ENCODE measurements at regions not wholly inside any gene's neighbourhood (a gene's known extent, or its start where the extent isn't known, plus 50 kb on each side); places are given as distances from the start of the nearest gene placed in this dataset.

DNA sequence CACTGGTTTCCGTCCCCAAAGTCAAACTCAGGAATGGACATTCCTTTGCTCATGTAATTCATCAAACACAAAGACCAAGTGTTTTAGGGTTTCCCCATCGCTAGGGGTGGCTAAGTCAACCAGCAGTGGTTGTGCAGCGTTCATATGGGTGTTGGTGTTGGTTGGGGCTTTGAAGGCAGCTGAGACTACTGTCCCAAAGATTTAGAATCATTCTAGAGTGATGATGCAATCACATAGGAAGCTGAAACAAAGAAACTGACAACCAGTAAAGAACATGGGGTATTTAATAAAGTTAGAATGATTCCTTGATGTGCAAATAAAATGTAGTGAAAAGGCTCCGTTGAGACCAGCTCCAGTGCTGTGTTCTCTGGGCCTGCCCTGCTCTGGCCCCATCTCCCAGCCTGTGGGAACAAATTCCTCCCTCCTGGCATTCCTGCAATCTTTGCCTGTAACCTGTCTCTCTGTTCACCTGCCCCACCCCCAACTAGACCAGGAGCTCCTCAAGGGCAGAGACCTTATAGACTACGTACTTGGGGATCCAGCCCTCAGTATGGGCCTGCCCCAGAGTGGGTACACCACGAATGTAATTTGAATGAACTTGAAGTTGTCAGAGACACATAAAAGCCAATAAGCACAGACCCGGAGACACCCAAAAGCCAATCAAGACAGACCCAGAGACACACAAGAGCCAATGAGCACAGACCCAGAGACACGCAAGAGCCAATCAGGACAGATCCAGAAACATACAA lies 191.7 kb upstream of the TWIST2 start:
- DNase-seq, result no peak

DNA sequence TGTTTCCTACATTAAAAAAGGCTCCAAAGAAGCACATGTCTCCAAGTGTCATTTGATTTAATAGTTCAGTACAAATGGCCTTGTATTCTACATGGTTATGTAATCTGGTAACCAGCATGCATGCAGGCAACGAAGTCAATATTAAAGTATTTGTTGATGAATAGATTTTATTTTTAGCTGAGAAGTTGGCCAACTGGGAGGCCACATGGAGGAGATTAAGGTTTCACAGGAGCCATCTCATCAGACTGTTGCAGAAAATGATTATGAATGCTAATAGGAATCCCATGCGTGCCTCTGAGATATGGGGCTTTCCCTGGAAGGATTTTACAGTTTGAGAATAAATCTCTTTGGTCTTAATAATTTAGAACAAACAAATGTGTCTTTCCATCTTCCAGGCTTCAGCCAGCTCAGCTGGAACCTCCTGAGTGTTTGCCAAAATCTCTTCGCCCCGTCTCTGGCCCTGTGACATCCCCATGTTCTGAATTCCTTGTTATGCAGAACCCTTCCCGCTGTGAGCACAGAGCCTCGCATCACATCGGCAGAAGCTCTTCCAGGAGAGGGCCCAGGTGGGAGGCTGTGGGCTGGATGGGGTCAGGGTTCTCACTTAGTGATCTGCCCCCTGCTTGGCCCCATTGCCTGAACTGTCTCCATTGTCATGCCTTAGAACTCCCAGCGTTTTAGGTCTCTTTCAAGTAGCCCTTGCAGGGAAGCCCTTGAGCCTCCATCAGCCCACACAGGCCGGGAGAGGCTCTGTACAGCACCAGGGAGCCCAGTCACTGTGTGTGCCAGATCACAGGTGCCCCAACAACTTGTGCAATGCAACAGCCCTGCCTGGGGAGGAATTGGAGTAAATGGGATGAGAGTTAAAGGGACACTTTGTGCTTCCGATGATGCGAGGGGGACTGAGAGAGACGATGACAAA lies 190.5 kb upstream of the TWIST2 start:
- DNase-seq, result no peak

DNA sequence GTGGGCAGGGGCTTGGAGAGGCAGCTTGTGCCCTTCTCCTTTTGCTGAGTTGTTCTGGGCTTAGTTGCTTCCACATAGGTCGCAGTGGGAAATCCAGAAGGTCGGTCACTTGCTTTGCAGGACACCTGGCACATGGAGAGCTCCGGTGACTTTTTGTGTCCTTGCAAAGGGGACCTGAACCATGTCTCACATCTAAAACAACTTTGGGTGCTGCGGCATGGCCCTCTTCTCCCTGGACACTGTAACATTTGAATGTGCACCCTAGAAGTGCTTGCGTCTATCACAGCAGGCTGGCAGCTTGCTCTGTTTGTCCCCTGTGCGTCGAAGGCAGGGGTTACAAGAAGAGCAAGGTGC lies 189.9 kb upstream of the TWIST2 start:
- no peak for DNase-seq

DNA sequence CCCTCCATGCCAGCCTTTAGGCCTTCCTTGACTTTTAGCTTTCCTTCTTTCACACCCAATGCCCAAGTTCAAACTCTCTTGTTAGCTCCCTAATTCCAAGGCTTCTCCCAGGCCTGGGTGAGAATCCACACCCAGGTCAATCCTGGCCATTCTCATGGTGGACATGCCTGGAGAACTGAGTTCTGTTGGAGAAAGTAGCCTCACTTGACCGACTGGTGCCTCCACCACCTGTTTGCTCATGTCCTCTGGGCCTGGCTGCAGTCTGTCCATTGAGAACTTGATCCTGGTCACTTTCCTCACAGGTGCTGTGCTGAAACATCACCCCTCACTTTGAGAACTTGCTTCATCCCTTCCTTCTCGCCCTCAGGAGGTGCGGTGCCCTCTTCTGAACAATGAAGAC lies 189.1 kb upstream of the TWIST2 start:
- DNase-seq, result no peak

DNA sequence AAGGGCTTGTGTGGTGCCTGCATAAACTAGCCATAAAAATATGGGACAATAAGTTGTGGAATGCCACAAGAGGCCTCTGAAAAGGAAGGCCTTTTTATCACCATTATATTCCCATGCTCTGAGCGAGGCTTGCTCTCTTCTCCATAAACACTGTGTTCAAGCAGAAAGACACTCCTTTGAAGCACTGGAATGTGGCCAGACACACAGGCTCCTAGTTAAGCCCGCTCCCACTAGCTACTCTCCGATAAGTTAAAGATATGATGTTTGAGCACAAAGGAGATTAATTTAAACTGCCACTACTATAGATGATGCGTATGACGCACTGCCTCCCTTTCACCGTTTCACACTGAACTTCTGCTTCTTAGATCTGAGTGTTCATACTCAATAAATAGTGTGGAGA lies 188.7 kb upstream of the TWIST2 start:
- no peak for DNase-seq

DNA sequence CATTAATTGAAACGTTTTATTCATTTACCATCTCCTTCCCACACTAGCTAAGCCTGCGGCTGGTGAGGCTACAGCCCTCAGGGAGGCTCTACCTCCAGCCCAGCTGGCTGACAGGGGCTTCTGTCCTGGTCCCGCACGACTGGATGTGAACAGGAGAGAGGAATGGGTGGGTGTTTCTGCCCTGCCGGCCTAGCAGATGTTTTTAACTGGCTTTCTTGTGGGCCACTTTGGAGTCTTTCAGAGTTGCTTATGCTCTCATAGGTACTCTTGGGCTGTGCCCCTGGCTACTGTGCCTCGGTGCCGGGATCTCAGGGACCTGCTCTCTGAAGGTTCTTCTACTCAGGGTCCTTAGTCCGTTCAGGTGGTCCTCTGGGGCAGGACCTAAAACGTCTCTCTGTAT lies 184.3 kb upstream of the TWIST2 start:
- no peak for DNase-seq

DNA sequence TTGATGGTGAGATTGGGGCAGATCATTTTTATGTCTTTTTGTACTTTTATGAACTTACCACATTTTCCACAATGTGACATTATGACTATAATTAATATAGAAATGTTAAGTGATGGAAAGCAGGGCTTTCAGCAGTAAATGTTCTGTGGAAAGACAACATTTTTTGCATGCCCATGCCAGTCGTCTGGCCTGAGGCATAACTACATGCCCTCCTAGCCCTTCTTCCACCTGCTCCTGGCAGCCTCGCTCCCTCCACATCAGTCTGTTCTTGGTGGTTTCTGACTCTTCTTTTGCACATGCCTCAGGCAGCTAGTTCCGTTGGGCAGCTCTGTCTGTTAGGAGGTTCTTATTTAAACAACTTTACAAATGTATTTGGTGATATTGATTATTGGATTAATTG lies 182.0 kb upstream of the TWIST2 start:
- no peak for DNase-seq

DNA sequence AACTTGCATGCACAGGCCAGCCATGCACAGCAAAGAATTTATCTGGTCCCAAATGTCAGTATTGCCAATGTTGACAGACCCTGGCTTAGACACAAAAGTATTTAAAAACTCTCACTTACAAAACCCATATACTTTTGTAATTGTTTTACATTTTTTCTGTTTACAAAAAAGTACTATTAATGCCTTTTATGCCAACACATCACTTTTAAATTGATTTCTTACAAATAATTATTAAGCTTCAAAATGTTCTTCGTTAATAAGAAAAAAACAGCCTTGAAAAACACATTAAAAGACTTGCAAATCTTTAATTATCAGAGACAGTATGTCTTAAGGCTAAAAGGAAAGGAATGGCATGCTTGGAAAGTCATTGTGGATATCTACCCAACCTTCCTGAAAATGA lies 181.3 kb upstream of the TWIST2 start:
- no peak for DNase-seq

DNA sequence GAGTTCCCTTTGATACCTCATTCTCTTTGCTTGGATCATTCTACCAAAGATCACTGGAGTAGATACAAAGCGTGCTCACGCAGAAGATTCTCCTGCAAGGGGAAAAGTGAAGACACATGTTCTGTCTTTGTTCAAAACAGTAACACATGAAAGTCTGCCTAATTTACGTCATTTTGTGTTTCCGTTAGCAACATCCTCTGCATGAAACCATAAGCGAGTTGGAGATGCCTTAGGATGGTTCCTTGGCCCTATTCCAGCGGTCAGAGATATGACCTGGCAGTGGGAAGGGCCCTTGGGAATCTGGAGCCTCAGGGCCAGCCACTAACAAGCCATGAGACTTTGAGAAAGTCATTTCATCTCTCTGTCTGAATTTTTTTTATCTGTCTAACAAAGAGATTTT lies 180.9 kb upstream of the TWIST2 start:
- no peak for DNase-seq

DNA sequence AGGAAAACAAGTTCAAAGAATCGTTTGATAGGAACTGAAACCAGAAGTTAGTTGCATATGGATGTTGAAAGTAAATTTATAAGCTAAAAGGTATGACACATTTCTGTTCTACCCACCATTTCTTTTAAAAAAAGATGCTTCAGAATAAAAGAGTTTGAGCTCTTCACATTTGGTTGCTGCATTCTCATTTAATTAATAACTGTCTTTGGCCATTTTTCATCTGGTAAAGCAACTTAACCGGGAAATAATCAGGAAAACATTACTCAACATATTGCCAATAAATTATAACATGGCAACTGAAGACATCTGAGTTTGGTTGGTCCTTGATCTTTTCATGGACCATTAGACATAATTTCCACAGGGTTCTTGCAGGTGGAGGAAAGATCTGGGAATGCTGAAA lies 180.2 kb upstream of the TWIST2 start:
- no peak for DNase-seq

DNA sequence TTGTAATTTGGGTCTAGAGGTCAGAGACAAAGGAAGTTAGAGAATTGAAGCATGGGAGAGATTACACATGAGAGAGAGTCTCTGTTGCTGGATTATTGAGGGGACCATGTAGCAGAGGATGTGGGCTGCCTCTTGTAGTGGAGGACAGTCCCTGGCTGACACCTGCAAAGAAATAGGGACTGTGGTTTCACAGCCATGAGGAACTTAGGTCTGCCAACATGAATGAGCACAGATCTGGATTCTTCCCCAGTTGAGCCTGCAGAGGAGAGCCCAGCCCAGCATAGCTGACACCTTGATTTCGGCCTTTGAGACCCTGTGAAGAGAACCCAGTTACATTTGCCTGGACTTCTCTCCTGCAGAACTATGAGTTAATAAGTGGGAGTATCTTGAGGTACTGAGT lies 179.5 kb upstream of the TWIST2 start:
- no peak for DNase-seq

DNA sequence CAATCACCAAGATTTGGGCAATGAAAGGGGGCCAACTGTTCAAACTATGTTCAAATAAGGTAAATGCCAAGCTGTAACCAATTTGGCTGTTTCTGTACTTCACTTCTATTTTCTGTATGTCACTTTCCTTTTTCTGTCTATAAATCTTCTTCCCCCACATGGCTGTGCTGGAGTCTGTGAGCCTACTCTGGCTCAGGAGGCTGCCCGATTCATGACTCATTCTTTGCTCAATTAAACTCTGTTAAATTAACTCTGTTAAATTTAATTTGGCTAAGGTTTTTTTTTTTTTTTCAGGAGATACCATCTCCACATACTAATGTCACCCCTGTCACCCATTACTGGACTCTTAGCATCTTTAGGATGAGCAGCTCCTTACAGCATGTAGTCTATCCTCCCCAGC lies 178.8 kb upstream of the TWIST2 start:
- DNase-seq, result no peak

DNA sequence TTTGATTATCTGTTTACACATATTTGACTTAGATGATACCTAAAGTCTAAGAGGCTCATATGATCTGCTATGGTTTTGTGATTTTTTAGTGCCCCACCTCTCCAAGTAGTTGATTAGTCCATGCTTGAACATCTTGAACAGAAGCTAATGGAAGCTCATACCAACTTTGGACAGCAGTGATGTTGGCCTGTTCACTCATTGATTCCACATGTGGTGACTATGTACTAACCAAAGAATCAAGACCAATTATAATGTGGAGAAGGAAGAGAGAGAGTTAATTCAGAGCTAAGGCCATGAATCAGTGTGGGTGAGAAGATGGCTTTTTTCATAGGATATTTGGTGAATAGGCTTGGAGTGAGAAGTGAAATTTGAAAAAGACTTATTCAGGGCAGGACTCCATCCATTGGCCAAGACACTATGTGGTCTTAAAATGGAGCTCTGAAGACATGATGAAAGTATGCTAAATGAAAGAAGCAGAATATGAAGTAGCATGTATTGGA lies 178.3 kb upstream of the TWIST2 start:
- DNase-seq, result no peak

DNA sequence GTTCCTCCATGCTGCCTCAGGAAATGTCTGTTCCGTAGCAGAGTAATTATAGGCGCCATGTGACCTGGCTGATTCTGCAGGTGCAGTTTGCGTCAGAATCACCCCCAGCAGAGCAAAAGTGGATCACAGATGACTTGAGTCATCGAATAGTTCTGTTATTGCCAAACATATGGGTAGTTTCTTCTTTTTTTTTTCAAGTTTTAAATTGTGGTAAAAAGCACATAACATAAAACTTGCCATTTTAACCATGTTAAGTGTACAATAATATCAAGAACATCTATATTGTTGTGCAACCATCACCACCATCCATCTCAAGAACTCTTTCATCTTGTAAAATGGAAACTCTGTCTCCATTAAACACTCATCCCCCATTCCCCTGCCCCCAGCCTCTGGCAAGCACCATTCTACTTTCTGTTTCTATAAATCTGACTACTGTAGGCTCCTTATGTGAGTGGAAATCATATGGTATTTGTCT lies 177.7 kb upstream of the TWIST2 start:
- no peak for DNase-seq

DNA sequence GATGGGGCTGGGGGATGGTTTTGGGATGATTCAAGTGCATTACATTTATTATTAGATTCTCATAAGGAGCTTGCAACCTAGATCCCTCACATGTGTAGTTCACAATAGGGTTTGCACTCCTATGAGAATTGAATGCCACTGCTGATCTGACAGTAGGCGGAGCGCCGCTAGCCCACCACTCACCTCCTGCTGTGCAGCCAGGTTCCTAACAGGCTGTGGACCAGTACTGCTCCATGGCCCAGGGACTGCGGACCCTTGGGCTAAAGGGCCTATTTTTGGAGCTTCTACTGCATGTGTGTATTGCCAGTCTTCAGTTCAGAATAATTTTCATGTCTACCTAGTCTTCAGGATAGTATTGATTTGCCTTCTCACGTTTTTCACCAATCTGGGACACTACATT lies 165.3 kb upstream of the TWIST2 start:
- DNase-seq, result no peak

DNA sequence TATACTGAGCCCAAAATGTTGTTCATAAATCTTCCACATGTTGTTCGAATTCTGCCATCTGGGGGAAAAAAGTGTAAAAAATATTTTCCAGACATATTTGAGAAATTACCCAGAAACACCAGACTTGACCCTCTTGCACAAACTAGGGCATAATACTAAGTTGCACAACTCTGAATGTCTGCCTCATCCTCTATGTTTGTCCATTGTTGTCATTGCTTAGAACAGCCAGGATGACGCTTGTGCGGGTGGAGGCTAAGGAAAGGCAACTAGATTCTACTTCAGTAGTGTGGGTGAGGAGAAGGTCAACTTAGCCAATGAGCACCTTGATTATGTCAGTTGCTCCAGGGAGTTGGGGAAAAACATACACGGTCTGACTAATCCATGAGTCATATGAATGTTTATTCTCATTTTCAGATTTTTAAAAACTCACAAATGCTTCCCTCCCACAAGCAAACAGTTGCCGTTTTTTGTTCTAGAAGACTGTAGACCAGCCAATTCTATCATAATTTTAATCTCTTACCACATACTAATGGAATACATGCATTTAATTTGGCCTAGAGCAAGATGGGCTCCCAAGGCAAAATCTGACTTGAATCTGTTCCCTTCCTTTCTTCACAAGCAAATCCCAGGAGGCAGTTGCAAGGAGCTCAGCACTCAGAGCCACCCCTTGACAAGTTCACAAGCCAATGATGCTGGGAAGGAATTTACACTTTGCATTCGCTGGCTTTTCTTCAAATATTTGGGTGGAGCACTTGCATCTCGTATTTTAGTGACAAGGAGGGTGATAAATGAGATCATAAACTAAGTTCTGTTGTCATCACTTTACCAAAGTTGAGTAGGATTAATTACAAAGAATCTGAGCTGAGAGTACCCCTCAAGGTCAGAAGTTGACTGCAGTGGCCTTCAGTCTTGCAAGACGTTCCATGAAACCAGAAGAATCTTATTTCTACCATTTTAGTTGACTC lies 163.2 kb upstream of the TWIST2 start:
- DNase-seq, result no peak

DNA sequence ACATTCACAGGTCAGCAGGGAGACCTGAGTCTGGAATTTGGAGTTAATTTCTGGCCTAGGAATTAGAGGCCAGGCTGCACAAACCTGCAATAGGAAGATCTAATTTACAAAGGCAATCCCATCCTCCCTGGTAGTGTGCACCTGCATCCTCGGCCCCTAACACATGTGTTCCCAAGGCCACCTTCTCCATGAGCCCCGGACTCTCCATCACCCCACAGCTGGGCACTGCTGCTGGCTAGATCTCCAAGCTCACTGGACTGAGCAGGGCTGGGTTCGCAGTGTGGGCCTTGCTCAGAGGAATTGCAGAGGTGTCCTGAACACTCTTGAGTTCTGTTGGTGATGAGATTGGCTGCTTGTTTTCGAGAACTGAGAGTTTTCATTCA lies 162.6 kb upstream of the TWIST2 start:
- DNase-seq, result no peak

DNA sequence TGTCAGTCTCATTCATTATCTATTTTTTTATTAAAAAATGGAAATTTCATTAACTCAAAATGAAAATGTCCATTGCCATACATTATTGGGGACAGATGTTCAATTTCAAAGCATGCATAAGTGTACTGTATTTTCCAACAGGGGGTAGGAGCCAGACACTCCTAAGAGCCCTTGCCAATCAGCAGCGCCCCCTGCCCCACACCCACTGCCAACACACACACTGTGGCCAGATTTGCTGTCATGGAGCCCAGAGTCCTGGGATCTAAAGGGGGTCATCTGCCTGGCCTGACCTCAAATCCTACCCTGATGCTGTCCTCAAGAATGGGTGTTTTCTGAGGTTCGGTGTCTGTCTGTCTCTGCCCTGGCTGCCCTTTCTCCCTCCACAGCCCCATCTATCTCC lies 162.2 kb upstream of the TWIST2 start:
- DNase-seq, result no peak

DNA sequence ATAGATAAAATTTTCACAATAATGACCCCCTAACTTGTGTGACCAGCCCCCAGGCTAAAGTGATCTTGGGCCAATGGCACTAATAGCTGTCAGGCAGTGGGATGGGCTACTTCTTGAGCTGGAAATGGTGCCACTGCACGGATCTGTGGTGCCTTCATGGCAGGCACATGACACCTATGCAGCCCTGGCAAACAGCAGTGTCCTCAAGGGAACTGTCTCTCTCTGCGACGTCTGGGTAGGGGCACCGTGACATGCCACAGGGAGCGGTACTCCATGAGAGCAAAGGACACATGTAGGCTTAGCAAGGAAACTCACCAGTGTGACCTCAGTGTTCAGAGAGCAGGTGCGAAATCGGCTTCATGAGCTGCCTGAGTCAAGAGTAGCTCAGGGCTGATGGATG lies 161.7 kb upstream of the TWIST2 start:
- no peak for DNase-seq

DNA sequence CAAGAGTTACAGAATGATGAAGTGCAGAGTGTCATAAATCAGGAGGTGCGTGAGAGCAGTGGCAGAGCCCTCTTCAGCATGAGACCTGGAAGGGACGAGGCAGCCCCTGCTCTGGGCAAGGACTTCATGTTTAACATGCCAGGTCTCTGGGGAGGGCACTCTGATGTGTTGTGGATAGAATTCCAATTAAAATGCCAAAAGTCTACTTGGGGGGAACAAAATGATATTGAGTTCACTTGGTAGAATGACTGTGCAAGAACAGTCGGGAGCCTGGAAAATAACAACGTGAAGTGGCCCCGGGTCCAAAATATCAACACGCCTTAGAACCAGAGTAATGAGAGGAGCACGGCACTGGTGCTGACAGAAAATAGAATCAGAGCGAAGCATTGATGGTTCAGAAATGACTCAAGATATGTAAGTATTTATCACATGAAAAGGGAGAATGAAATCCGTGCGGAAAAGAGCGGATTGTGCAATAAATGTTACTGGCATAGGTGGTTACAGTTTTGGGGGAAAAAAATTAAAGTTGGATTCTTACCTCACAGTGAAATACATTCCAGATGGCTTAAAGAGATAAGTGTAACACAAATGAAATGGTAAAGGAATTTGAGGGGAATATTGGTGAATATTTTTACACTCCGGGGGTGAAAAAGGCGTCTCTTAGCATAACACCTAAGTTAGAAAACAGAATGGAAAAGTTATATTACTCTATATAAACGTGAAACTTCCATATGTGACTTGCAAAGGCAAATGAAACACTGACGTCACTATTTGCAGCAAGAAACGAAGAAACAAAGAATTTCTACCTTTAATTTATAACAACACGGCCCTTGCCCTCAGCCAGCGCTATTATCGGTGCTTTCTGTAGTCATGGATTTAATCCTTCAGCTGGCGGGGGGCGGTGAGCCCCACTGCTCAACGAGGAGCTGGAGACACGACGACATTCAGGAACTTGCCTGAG lies 159.4 kb upstream of the TWIST2 start:
- DNase-seq, result no peak

DNA sequence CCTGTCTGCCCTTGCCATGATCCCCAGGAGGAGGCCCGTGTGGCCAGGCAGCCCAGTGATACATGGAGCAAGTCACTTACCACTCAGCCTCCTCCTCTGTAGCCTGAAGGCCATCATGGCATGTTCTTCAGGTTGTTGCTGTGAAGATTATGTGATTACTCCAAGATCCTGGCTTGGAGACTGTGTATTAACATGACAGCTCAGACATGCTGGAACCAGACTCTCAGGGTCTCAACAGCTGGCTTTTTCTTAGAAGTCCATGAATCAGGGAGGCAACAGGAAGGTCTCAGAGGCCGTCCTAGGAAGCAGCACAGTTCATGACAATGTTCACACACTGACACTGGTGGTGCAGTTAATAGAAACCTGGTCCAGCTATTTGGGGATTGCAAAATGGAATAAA lies 158.6 kb upstream of the TWIST2 start:
- DNase-seq, result no peak

DNA sequence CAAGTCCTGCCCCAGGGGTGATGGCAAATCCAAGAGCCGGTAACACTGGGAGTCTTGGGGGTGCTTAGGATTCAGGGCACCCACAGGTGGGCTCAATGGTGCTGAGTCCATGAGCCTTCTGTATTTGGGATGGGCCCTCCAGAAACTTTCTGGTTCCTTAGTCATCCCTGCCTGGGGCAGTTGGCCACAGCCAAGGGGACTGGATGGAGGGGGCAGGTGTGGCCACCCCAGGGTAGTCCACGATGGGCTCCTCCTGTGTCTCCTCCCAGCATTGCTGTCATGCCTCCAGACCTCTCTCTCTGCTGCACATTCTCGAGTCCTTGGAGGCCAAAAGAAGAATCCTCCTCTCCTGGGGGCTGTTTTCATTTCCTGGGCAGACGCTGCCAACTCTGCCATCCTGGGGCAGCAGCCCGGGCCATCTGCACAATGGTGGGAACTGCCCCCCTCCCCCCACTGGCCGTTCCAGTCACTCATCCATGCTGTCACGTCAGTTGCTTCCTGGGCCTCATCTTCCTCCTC lies 158.0 kb upstream of the TWIST2 start:
- DNase-seq, result no peak
